Subcutaneous abdominal adipose tissue (tissue), 5 donors: ENCODE measurements at regions not wholly inside any gene's neighbourhood (a gene's known extent, or its start where the extent isn't known, plus 50 kb on each side); places are given as distances from the start of the nearest gene placed in this dataset.
A peak's percentile ranks its signal among the peaks of the same experiment; 100 is the strongest.

Source experiments
- H3K27ac ChIP-seq: one replicate; pipeline ENCODE4 v1.7.0; 2013; ENCODE audit warnings: low read depth, mild to moderate bottlenecking, inconsistent platforms, low read length, moderate library complexity
- H3K27me3 ChIP-seq, 5 donors: one replicate each; pipeline ENCODE4 v1.7.0; 2013; ENCODE audit warnings: low read length in 5 of 5, inconsistent platforms in 1 of 5; ENCODE audit not compliant: control insufficient read depth in 5 of 5, insufficient read depth in 4 of 5
- H3K36me3 ChIP-seq, 5 donors: one replicate each; pipeline ENCODE4 v1.7.0; 2013; ENCODE audit warnings: low read length in 5 of 5; ENCODE audit not compliant: control insufficient read depth in 5 of 5, insufficient read depth in 5 of 5
- H3K4me1 ChIP-seq, 5 donors: one replicate each; pipeline ENCODE4 v1.7.0; 2013; ENCODE audit warnings: low read length in 5 of 5, mild to moderate bottlenecking in 3 of 5, moderate library complexity in 1 of 5; ENCODE audit not compliant: control insufficient read depth in 5 of 5, insufficient read depth in 5 of 5
- H3K4me3 ChIP-seq, 5 donors: one replicate each; pipeline ENCODE4 v1.7.0; 2013; ENCODE audit warnings: low read length in 5 of 5, low read depth in 1 of 5
- H3K9ac ChIP-seq, 5 donors: one replicate each; pipeline ENCODE4 v1.7.0; 2013; ENCODE audit warnings: low read length in 5 of 5, mild to moderate bottlenecking in 4 of 5, moderate library complexity in 3 of 5
- H3K9me3 ChIP-seq, 5 donors: one replicate each; pipeline ENCODE4 v1.7.0; 2013; ENCODE audit warnings: low read length in 5 of 5; ENCODE audit not compliant: control insufficient read depth in 5 of 5
- donor health status: healthy.
- donor health status: healthy.
- donor health status: healthy.
- donor health status: healthy.
- donor health status: healthy.

DNA sequence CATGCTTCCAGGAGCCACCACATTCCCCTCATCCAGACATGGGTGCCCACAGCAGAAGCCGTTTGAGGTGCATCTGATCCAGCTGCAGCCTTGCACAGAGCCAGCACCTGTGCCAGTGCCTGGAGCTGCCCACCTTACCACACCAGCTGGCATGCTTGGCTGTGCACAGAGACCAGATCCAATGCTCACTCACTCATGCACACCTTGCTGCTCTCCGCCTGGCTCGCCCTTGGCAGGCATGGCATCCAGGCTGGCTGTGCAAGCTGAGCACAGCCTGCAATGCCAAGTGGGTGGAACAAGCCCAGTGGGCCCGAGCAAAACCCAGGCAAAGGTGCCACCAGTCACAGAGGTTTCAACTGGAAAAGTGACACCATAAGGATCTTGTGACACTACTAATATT lies 66.9 kb upstream of the SEMA3A start:
- no peaks in the 10 kb centered on the region for H3K4me1 ChIP-seq
- no peak overlapping the region for H3K4me3 ChIP-seq
- no peaks in the 10 kb centered on the region for H3K27me3 ChIP-seq
- H3K27ac ChIP-seq, result no peak overlapping the region
- no peaks in the 10 kb centered on the region for H3K9me3 ChIP-seq
- no peaks in the 10 kb centered on the region for H3K36me3 ChIP-seq
- no peak overlapping the region for H3K9ac ChIP-seq

DNA sequence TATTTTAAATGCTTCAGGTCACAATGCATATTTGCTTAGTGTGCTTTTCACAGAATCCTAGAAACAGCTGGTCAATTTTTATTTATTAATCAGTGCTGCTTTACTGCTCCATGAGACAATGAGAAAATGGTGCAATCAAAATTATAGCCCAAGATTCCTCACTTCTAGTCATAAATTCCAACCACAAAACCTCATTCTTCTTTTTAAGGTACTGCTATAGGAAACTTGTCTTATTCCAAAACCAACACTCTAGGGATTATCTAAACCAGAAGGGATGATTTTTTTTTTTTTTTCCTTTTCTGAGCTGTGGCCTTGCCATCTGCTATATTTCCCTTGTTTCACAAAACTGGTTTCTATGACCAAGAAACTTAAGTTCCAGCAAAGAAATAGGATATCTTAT lies 64.0 kb upstream of the SEMA3A start:
- Histone ChIP-seq H3K27ac (no peak overlapping the region), H3K36me3 (peaks cover 0 to 3% (median 0%) of the 10 kb centered on the region in 5 donors), H3K9ac (no peak overlapping the region), H3K4me3 (no peak overlapping the region), H3K9me3 (no peaks in the 10 kb centered on the region), H3K27me3 (no peaks in the 10 kb centered on the region), H3K4me1 (no peaks in the 10 kb centered on the region)

DNA sequence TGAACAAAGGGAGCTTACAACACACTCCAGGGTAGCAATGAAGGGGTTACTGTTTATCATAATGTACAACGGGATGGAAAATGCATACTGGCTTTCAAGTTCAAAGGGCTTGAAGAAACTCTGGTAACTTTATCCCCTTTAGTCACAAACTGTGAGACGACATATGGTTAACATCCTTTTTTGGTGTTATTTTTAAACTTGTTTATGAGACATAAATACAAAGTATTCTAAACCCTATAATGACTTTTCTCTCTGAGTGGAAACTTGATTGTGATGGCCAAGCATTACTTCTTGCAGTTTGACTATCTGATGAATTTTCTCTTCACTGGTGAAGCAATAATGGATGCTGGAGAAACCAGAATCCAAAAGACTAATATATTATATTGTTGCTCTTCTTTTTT lies 62.0 kb upstream of the SEMA3A start:
- Histone ChIP-seq H3K9me3 (no peaks in the 10 kb centered on the region), H3K36me3 (peaks cover 0 to 7% (median 0%) of the 10 kb centered on the region in 5 donors), H3K27me3 (no peaks in the 10 kb centered on the region), H3K9ac (no peak overlapping the region), H3K4me3 (no peak overlapping the region), H3K27ac (no peak overlapping the region), H3K4me1 (no peaks in the 10 kb centered on the region)

DNA sequence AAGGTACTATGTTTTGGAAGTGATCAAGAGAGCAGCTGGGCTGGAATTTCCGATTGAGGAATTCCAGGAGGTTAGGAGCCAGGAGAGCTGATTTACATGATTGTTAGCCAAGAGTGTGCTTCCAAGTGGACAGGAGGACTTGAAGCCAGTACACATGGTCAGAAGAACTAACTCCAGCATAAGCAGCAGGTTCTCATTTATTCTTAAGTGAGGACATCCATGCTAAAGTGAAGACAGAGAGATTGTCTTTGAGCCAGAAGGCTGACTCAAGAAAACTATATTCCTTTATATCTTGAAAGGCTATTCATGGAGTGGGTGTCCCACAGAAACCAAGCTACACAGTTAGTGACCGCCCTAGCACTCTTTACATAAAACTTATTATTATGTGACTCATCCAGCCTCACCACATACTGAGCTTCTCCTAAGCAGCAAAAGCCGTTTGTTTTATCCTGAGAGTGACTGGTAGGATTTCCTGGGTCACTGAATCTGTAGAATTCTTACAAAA lies 56.7 kb upstream of the SEMA3A start:
- peaks cover 0 to 7% (median 0%) of the 10 kb centered on the region in 5 donors for H3K36me3 ChIP-seq
- no peak overlapping the region for H3K27ac ChIP-seq
- H3K4me3 ChIP-seq, result no peak overlapping the region
- no peaks in the 10 kb centered on the region for H3K27me3 ChIP-seq
- no peak overlapping the region for H3K9ac ChIP-seq
- H3K9me3 ChIP-seq, result no peaks in the 10 kb centered on the region
- H3K4me1 ChIP-seq, result peaks cover 0 to 5% (median 3%) of the 10 kb centered on the region in 5 donors

DNA sequence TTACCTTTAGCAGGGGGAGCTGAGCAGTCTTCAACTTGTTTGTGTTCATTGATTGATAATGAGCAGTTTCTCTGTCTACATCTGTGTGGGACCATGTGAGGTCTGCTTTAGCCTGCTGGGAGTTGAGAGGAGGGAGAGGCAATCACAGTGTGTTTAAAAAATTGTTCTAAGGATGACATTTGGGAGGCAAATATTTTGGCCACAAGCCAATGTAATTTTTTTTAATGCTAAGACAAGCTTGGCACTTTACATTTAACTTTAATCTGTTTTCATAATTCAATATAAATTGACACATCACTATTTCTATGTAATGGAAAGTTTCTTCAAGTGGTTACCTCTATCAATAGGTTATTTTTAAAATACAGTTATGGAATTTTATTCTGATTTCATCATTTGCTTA lies 55.9 kb upstream of the SEMA3A start:
- H3K9me3 ChIP-seq, result peaks cover 0 to 6% (median 0%) of the 10 kb centered on the region in 5 donors
- peaks cover 0 to 5% (median 3%) of the 10 kb centered on the region in 5 donors for H3K4me1 ChIP-seq

DNA sequence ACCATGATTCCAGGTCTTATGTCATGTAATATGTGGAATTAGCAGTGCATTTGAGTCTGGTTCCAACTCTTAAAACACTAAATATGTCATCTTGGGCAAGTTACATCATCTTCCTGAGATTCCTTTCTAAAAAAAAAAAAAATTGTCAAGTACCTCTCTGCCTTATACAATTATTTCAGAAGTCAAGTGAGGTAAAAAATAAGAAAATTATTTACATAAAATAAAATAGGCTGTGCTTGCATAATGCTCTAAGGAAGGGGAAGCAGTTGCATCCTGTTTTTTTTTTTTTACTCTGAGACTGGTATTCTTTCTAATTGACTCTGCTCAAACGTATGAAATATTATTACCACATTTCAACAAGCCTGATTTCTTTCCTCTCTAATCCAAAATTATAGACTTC lies 55.1 kb upstream of the SEMA3A start:
- no peaks in the 10 kb centered on the region for H3K27me3 ChIP-seq

More for the DNA sequence above, 55.9 kb upstream of the SEMA3A start:
- Histone ChIP-seq H3K4me3 (no peak overlapping the region), H3K27me3 (no peaks in the 10 kb centered on the region), H3K9ac (no peak overlapping the region), H3K36me3 (peaks cover 0 to 7% (median 0%) of the 10 kb centered on the region in 5 donors), H3K27ac (no peak overlapping the region)

DNA sequence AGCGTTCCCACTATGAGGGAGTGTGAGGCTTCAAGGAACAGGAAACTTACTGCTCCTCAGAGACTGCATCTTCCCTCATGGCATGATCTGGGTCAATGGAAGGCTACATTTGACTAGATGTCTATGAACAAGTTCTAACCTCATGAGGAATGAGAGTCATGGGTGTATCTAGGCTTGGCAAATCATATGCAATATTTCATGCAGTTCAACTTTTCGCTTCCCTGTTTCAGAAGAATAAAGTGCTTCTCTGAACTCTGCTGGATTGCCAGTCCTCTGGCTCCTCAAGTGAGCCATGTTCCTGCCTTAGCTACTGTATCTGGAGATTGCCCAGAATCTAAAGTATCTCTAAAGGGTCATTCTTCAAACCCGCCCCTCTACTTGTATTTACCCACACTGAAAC lies 54.3 kb upstream of the SEMA3A start:
- peaks cover 0 to 6% (median 0%) of the 10 kb centered on the region in 5 donors for H3K9me3 ChIP-seq
- H3K4me3 ChIP-seq, result no peak overlapping the region
- H3K36me3 ChIP-seq, result peaks cover 0 to 7% (median 0%) of the 10 kb centered on the region in 5 donors
- H3K4me1 ChIP-seq, result peaks cover 0 to 5% (median 3%) of the 10 kb centered on the region in 5 donors
- no peak overlapping the region for H3K9ac ChIP-seq
- no peaks in the 10 kb centered on the region for H3K27me3 ChIP-seq
- no peak overlapping the region for H3K27ac ChIP-seq

More for the DNA sequence above, 55.1 kb upstream of the SEMA3A start:
- Histone ChIP-seq H3K9me3 (peaks cover 0 to 6% (median 0%) of the 10 kb centered on the region in 5 donors), H3K9ac (no peak overlapping the region), H3K4me3 (no peak overlapping the region), H3K36me3 (peaks cover 0 to 7% (median 0%) of the 10 kb centered on the region in 5 donors), H3K27ac (no peak overlapping the region), H3K4me1 (peaks cover 0 to 5% (median 3%) of the 10 kb centered on the region in 5 donors)

DNA sequence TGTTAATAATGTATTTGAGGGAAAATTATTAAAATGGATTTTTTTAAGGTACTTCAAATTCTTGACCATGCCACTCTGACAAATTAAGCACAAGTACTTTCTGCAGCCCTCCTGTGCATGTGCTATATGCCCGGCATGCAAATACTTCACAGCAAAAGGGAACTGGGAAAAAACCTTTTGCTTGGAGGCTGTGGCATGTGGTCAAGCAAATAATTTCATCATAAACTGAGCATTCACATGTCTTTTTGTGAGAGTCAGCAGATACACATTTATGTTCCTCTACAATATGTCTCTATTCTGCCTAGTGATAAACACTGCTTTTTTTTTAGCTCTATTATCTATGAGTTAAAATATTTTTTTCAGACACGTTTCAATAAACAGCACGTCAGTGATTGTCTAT lies 53.7 kb upstream of the SEMA3A start:
- no peak overlapping the region for H3K9ac ChIP-seq
- no peak overlapping the region for H3K4me3 ChIP-seq
- H3K9me3 ChIP-seq, result peaks cover 0 to 6% (median 0%) of the 10 kb centered on the region in 5 donors
- H3K27me3 ChIP-seq, result no peaks in the 10 kb centered on the region
- H3K27ac ChIP-seq, result no peak overlapping the region
- H3K4me1 ChIP-seq, result peaks cover 0 to 5% (median 3%) of the 10 kb centered on the region in 5 donors
- peaks cover 0 to under 1% (median 0%) of the 10 kb centered on the region in 5 donors for H3K36me3 ChIP-seq

DNA sequence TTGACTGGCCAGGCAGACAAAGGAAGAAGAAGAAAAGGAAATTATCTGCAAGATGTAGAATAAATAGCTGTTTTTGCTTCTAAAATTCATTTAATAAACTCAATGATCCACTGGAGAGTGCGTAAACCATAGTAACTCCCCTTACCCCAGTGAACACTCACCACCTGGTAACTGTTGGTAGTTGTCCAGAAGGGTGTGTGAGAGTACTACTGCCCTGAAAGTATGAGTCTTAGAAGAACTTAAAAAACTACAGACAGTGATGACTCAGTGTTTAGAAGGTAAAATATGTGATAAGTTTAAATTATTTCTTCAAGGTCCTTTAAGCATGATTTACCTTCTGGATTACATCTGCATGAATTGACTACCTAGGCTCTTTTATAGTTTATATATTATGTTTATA lies 53.0 kb upstream of the SEMA3A start:
- H3K9me3 ChIP-seq, result peaks cover 0 to 6% (median 0%) of the 10 kb centered on the region in 5 donors

DNA sequence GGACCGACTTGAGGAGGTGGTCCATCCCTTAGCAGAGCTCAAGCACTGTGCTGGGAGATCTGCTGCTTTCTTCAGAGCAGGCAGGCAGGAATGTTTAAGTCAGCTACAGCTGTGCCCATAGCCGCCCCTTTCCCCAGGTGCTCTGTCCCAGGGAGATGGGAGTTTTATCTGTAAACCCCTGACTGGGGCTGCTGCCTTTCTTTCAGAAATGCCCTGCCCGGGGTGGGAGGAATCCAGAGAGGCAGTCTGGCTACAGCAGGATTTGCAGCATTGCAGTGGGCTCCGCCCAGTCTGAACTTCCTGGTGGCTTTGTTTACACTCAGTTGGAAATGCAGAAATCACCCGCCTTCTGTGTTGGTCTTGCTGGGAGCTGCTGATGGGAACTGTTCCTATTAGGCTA lies 51.2 kb upstream of the SEMA3A start:
- Histone ChIP-seq H3K27ac (no peak overlapping the region), H3K27me3 (no peaks in the 10 kb centered on the region), H3K36me3 (no peaks in the 10 kb centered on the region), H3K4me3 (peak overlapping the region in 1 of 5 donors; percentile 9), H3K4me1 (peaks cover 0 to 5% (median 3%) of the 10 kb centered on the region in 5 donors), H3K9ac (no peak overlapping the region), H3K9me3 (peaks cover 0 to 6% (median under 1%) of the 10 kb centered on the region in 5 donors)

More for the DNA sequence above, 53.0 kb upstream of the SEMA3A start:
- Histone ChIP-seq H3K4me1 (peaks cover 0 to 5% (median 3%) of the 10 kb centered on the region in 5 donors), H3K27ac (no peak overlapping the region), H3K4me3 (no peak overlapping the region), H3K27me3 (no peaks in the 10 kb centered on the region), H3K9ac (no peak overlapping the region), H3K36me3 (no peaks in the 10 kb centered on the region)
